SK-N-SH (cell line): ENCODE measurements at regions not wholly inside any gene's neighbourhood (a gene's known extent, or its start where the extent isn't known, plus 50 kb on each side); places are given as distances from the start of the nearest gene placed in this dataset.

Experiments used
- CTCF ChIA-PET: fragments of 300-600, 350-600 bp; formaldehyde crosslinking; extraction: SDS; loops from one replicate; lab custom pipeline; 2021; lab: Yijun Ruan, JAX
- POLR2A ChIA-PET: fragments of 350-600 bp; sonication (Branson Sonifier 250); formaldehyde crosslinking; extraction: SDS; loops from one replicate; lab custom pipeline; 2020; ENCODE audit warnings: antibody characterized with exemption, inconsistent platforms; lab: Yijun Ruan, JAX
- DNase-seq: peaks from one replicate; pipeline ENCODE4 v3.0.0; 2012
- H2AFZ ChIP-seq: fragments of 200-600 bp; sonication (generic); 2 replicates; pipeline ENCODE4 v1.8.1; 2016; ENCODE audit warnings: antibody characterized with exemption, mild to moderate bottlenecking, low read depth
- H3F3A ChIP-seq: fragments of 200-600 bp; sonication (generic); replicated peaks from 2 replicates; pipeline ENCODE3; 2016; ENCODE audit warnings: antibody characterized with exemption, mild to moderate bottlenecking; ENCODE audit not compliant: insufficient read depth
- H3K27ac ChIP-seq, 2 experiments: fragments of 200-500 bp in 1 of 2; fragments of 200-600 bp in 1 of 2; sonication (Bioruptor generic) in 1 of 2; sonication (generic), shearing (Covaris generic) in 1 of 2; 2 replicates each; pipeline versions ENCODE4 v1.5.1 to v1.6.1; 2014 to 2016; ENCODE audit warnings: low read depth in 2 of 2, inconsistent platforms in 1 of 2, low read length in 1 of 2, mild to moderate bottlenecking in 1 of 2, mixed read lengths in 1 of 2
- H3K27me3 ChIP-seq: fragments of 200-600 bp; sonication (generic), shearing (Covaris generic); 2 replicates; pipeline ENCODE4 v1.6.1; 2016; ENCODE audit warnings: mixed run types; ENCODE audit not compliant: insufficient read depth
- H3K36me3 ChIP-seq, 2 experiments: fragments of 200-500 bp in 1 of 2; fragments of 200-600 bp in 1 of 2; sonication (Bioruptor generic) in 1 of 2; sonication (generic) in 1 of 2; replicated peaks in 1 of 2; 2 replicates each; pipeline versions ENCODE3 to v1.5.1; 2014 to 2016; ENCODE audit warnings: low read length in 1 of 2, mild to moderate bottlenecking in 1 of 2; ENCODE audit not compliant: insufficient read depth in 2 of 2, control insufficient read depth in 1 of 2
- H3K4me1 ChIP-seq, 2 experiments: fragments of 200-500 bp in 1 of 2; fragments of 200-600 bp in 1 of 2; sonication (Bioruptor generic) in 1 of 2; sonication (generic), shearing (Covaris generic) in 1 of 2; 2 replicates each; pipeline versions ENCODE4 v1.5.1 to v1.6.1; 2014 to 2016; ENCODE audit warnings: low read depth in 1 of 2, low read length in 1 of 2, mixed run types in 1 of 2; ENCODE audit not compliant: insufficient read depth in 2 of 2, control insufficient read depth in 1 of 2
- H3K4me2 ChIP-seq: fragments of 200-600 bp; sonication (generic), shearing (Covaris generic); 2 replicates; pipeline ENCODE4 v1.6.1; 2017; ENCODE audit warnings: mixed run types
- H3K4me3 ChIP-seq, 2 experiments: fragments of 200-500 bp in 1 of 2; fragments of 200-600 bp in 1 of 2; sonication (Bioruptor generic) in 1 of 2; sonication (generic), shearing (Covaris generic) in 1 of 2; 2 replicates each; pipeline versions ENCODE4 v1.5.1 to v1.8.1; 2014 to 2016; ENCODE audit warnings: low read depth in 2 of 2, inconsistent platforms in 1 of 2, low read length in 1 of 2, mild to moderate bottlenecking in 1 of 2, mixed read lengths in 1 of 2, moderate library complexity in 1 of 2
- H3K79me2 ChIP-seq: fragments of 200-600 bp; sonication (generic); 2 replicates; pipeline ENCODE4 v1.8.1; 2017; ENCODE audit warnings: mild to moderate bottlenecking; ENCODE audit not compliant: insufficient read depth
- H3K9ac ChIP-seq: fragments of 200-600 bp; sonication (generic); 2 replicates; pipeline ENCODE4 v1.6.1; 2017; ENCODE audit warnings: mixed run types
- H3K9me2 ChIP-seq: fragments of 200-600 bp; sonication (generic); 2 replicates; pipeline ENCODE4 v1.6.1; 2017; ENCODE audit warnings: mixed run types
- H3K9me3 ChIP-seq: fragments of 200-600 bp; sonication (generic); 2 replicates; pipeline ENCODE4 v1.6.1; 2017; ENCODE audit warnings: mixed run types, mild to moderate bottlenecking, moderate library complexity
- H4K20me1 ChIP-seq: fragments of 200-600 bp; sonication (generic); 2 replicates; pipeline ENCODE4 v1.6.1; 2017; ENCODE audit warnings: mild to moderate bottlenecking, mixed run types; ENCODE audit not compliant: insufficient read depth
- EZH2phosphoT487 ChIP-seq: fragments of 200-600 bp; sonication (generic); IDR thresholded peaks from 2 replicates; pipeline ENCODE4 v1.6.1; 2017; ENCODE audit warnings: low read depth, mixed run types, mild to moderate bottlenecking, antibody characterized with exemption, moderate library complexity, borderline replicate concordance
- GABPA ChIP-seq: IDR thresholded peaks from 2 replicates; pipeline ENCODE4 v1.4.0; 2012; ENCODE audit warnings: low read depth, mild to moderate bottlenecking
- MEF2A ChIP-seq: IDR thresholded peaks from 2 replicates; pipeline ENCODE4 v1.4.0; 2012; ENCODE audit warnings: low read depth, borderline replicate concordance
- MXI1 ChIP-seq: IDR thresholded peaks from 2 replicates; pipeline ENCODE4 v1.6.1; 2012; ENCODE audit warnings: mild to moderate bottlenecking, low read depth, low read length, improper control_type of control experiment
- NFIC ChIP-seq: IDR thresholded peaks from 2 replicates; pipeline ENCODE4 v1.4.0; 2012; ENCODE audit warnings: borderline replicate concordance
- NRF1 ChIP-seq: IDR thresholded peaks from 2 replicates; pipeline ENCODE4 v1.6.1; 2012; ENCODE audit warnings: low read depth, mild to moderate bottlenecking, low read length
- PBX3 ChIP-seq: IDR thresholded peaks from 2 replicates; pipeline ENCODE4; 2012
- POLR2AphosphoS5 ChIP-seq: IDR thresholded peaks from 2 replicates; pipeline ENCODE4 v1.6.1; 2012; ENCODE audit warnings: low read depth, low read length
- RAD21 ChIP-seq: IDR thresholded peaks from 2 replicates; pipeline ENCODE4 v1.6.1; 2012; ENCODE audit warnings: mild to moderate bottlenecking, low read length
- SIN3A ChIP-seq: IDR thresholded peaks from 2 replicates; pipeline ENCODE4 v1.6.1; 2012; ENCODE audit warnings: low read depth, mild to moderate bottlenecking, low read length, moderate library complexity, borderline replicate concordance
- SMC3 ChIP-seq: IDR thresholded peaks from 2 replicates; pipeline ENCODE4 v1.6.1; 2012; ENCODE audit warnings: low read depth, low read length, improper control_type of control experiment
- TAF1 ChIP-seq: IDR thresholded peaks from 2 replicates; pipeline ENCODE4 v1.6.1; 2012; ENCODE audit warnings: low read depth, mild to moderate bottlenecking, low read length, moderate library complexity, borderline replicate concordance
- TEAD4 ChIP-seq: IDR thresholded peaks from 2 replicates; pipeline ENCODE4 v1.4.0; 2012; ENCODE audit warnings: mild to moderate bottlenecking, borderline replicate concordance; ENCODE audit not compliant: insufficient read depth
- USF1 ChIP-seq: IDR thresholded peaks from 2 replicates; pipeline ENCODE4 v1.4.0; 2012; ENCODE audit warnings: low read depth, borderline replicate concordance
- USF2 ChIP-seq: fragments of 150-350 bp; IDR thresholded peaks from 2 replicates; pipeline ENCODE4 v1.6.1; 2017; ENCODE audit warnings: antibody characterized with exemption, low read length, low read depth, borderline replicate concordance
- YY1 ChIP-seq: IDR thresholded peaks from 2 replicates; pipeline ENCODE4 v1.4.0; 2012; ENCODE audit warnings: low read depth, mild to moderate bottlenecking
- WGBS: methylation state at CpG from one replicate; pipeline ENCODE4 v1.1.6; 2017; ENCODE audit warnings: low lambda C conversion rate; 5-methylcytosine and 5-hydroxymethylcytosine counted together
- TF ChIP-seq, protein P1 (sequence below): IDR thresholded peaks from 2 replicates; pipeline ENCODE4 v1.4.0; 2012; ENCODE audit warnings: low read depth
- TF ChIP-seq, protein P2 (sequence below): fragments of 150-350 bp; IDR thresholded peaks from 2 replicates; pipeline ENCODE4 v1.6.1; 2016; ENCODE audit warnings: mild to moderate bottlenecking, low read depth, low read length
- TF ChIP-seq, protein P3 (sequence below): IDR thresholded peaks from 2 replicates; pipeline ENCODE4 v1.6.1; 2012; ENCODE audit warnings: mild to moderate bottlenecking, low read depth, low read length, moderate library complexity
- TF ChIP-seq, protein P4 (sequence below): fragments of 200-600 bp; sonication (generic); IDR thresholded peaks from 2 replicates; pipeline ENCODE4 v1.6.1; 2017; ENCODE audit warnings: antibody characterized with exemption, mild to moderate bottlenecking, moderate library complexity

- Histone ChIP-seq H3K36me3 (no peaks in the 10 kb centered on the region), H3K9me2 (no peaks in the 10 kb centered on the region), H3K9ac (no peak overlapping the region), H3K27ac (no peak overlapping the region), H3K27me3 (no peaks in the 10 kb centered on the region), H3K4me1 (no peaks in the 10 kb centered on the region), H3F3A (peaks cover 10% of the 10 kb centered on the region), H3K9me3 (no peaks in the 10 kb centered on the region), H3K4me3 (no peak overlapping the region), H3K79me2 (no peaks in the 10 kb centered on the region), H4K20me1 (no peaks in the 10 kb centered on the region), H2AFZ (no peak overlapping the region), H3K4me2 (no peak overlapping the region)
- TF ChIP-seq USF1, result no peak
- TF ChIP-seq EZH2phosphoT487, result no peak
- no peak for TF ChIP-seq MXI1
- no peak for TF ChIP-seq RAD21
- TF ChIP-seq TAF1, result no peak
- TF ChIP-seq SIN3A, result no peak
- TF ChIP-seq TEAD4, result no peak
- no peak for TF ChIP-seq MEF2A
- no peak for TF ChIP-seq YY1
- TF ChIP-seq GABPA, result no peak
- TF ChIP-seq, protein P1, sequence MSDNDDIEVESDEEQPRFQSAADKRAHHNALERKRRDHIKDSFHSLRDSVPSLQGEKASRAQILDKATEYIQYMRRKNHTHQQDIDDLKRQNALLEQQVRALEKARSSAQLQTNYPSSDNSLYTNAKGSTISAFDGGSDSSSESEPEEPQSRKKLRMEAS, result no peak
- TF ChIP-seq NRF1, result no peak
- TF ChIP-seq PBX3, result no peak
- no peak for DNase-seq
- WGBS, result 6% methylated on average over 3 of the region's 3 CpGs
- ChIA-PET POLR2A (no interaction called here), CTCF (interaction anchor here (1.2 to 1.8 kb wide), 2 partner anchors 10 to 32 kb away, joined by 3 to 5 read pairs; no protein-coding TSS in a partner anchor)
Observed at GRCh38 chr2:220850116-220850515, 722.0 kb downstream of the EPHA4 start.

GRCh38 chr2:220855296-220855695 lies 716.8 kb downstream of the EPHA4 start:
- Histone ChIP-seq H3K27me3 (no peaks in the 10 kb centered on the region), H3K4me2 (no peak overlapping the region), H3K36me3 (no peaks in the 10 kb centered on the region), H2AFZ (no peak overlapping the region), H3K4me3 (no peak overlapping the region), H3K4me1 (no peaks in the 10 kb centered on the region), H3K79me2 (no peaks in the 10 kb centered on the region), H3K27ac (no peak overlapping the region), H3K9ac (no peak overlapping the region), H3F3A (no peaks in the 10 kb centered on the region), H3K9me3 (no peaks in the 10 kb centered on the region), H3K9me2 (no peaks in the 10 kb centered on the region), H4K20me1 (no peaks in the 10 kb centered on the region)
- no peak for DNase-seq
- ChIA-PET CTCF (no interaction called here), POLR2A (no interaction called here)
- WGBS, result 12% methylated on average over 2 of the region's 2 CpGs
- TF ChIP-seq, protein P2, sequence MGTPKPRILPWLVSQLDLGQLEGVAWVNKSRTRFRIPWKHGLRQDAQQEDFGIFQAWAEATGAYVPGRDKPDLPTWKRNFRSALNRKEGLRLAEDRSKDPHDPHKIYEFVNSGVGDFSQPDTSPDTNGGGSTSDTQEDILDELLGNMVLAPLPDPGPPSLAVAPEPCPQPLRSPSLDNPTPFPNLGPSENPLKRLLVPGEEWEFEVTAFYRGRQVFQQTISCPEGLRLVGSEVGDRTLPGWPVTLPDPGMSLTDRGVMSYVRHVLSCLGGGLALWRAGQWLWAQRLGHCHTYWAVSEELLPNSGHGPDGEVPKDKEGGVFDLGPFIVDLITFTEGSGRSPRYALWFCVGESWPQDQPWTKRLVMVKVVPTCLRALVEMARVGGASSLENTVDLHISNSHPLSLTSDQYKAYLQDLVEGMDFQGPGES, result no peak
- TF ChIP-seq NFIC (no peak), MXI1 (no peak), SMC3 (no peak), USF2 (no peak), POLR2AphosphoS5 (no peak)
- TF ChIP-seq, protein P3, sequence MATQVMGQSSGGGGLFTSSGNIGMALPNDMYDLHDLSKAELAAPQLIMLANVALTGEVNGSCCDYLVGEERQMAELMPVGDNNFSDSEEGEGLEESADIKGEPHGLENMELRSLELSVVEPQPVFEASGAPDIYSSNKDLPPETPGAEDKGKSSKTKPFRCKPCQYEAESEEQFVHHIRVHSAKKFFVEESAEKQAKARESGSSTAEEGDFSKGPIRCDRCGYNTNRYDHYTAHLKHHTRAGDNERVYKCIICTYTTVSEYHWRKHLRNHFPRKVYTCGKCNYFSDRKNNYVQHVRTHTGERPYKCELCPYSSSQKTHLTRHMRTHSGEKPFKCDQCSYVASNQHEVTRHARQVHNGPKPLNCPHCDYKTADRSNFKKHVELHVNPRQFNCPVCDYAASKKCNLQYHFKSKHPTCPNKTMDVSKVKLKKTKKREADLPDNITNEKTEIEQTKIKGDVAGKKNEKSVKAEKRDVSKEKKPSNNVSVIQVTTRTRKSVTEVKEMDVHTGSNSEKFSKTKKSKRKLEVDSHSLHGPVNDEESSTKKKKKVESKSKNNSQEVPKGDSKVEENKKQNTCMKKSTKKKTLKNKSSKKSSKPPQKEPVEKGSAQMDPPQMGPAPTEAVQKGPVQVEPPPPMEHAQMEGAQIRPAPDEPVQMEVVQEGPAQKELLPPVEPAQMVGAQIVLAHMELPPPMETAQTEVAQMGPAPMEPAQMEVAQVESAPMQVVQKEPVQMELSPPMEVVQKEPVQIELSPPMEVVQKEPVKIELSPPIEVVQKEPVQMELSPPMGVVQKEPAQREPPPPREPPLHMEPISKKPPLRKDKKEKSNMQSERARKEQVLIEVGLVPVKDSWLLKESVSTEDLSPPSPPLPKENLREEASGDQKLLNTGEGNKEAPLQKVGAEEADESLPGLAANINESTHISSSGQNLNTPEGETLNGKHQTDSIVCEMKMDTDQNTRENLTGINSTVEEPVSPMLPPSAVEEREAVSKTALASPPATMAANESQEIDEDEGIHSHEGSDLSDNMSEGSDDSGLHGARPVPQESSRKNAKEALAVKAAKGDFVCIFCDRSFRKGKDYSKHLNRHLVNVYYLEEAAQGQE, result no peak
- TF ChIP-seq, protein P4, sequence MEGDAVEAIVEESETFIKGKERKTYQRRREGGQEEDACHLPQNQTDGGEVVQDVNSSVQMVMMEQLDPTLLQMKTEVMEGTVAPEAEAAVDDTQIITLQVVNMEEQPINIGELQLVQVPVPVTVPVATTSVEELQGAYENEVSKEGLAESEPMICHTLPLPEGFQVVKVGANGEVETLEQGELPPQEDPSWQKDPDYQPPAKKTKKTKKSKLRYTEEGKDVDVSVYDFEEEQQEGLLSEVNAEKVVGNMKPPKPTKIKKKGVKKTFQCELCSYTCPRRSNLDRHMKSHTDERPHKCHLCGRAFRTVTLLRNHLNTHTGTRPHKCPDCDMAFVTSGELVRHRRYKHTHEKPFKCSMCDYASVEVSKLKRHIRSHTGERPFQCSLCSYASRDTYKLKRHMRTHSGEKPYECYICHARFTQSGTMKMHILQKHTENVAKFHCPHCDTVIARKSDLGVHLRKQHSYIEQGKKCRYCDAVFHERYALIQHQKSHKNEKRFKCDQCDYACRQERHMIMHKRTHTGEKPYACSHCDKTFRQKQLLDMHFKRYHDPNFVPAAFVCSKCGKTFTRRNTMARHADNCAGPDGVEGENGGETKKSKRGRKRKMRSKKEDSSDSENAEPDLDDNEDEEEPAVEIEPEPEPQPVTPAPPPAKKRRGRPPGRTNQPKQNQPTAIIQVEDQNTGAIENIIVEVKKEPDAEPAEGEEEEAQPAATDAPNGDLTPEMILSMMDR, result no peak
